ENCODE measurements at regions not wholly inside any gene's neighbourhood (a gene's known extent, or its start where the extent isn't known, plus 50 kb on each side); places are given as distances from the start of the nearest gene placed in this dataset.
"Not testable (repeated sequence)": the region's sequence is repeated elsewhere in the genome, so short reads cannot be mapped to it uniquely, and the experiment has no call there.

DNA sequence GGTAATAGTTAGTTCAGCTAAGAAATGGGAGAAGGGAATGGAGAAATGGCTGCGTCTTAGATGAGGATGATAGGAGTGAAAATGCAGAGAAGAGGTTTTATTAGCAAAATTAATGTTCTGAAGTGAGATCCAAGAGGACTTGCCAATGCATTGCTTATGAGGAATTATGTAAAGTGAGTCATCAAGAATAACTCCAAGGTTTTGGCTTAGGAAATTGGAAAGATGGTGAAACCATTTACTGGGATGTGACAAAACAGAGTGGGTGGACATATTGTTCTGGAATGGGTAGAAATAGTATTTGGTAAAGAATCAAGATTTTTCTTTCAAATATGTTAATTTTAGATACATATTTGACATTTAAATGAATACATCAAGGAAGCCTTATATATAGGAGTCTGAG, 306.6 kb upstream of the CYRIA start:
- DNase-seq (ENCODE audit: low read depth in 3 of 3) = no peak

DNA sequence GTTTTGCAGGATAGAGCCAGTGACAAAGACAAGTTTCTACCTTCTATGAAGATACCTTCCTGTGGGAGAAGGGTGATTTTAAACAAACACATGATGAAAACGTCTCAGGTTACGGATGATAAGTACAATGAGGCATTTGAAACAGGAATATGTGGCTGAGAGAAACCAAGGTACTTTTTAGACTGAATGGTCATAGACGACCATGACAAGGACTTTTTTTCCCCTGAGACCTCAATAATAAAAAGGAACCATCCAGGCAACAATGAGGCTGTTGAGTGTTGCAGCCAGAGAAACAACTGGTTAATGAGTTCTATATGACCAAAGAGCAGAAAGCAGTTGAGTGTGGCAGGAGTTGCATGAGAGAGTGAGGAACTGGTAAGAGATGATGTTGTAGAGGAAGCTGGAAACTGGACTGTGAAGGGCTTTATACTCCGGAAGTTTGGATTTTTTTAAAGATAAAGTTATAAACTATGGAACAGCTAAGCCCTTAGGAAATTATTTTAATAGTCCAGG, 306.1 kb upstream of the CYRIA start:
- DNase-seq (ENCODE audit: low read depth in 3 of 3) = no peak

DNA sequence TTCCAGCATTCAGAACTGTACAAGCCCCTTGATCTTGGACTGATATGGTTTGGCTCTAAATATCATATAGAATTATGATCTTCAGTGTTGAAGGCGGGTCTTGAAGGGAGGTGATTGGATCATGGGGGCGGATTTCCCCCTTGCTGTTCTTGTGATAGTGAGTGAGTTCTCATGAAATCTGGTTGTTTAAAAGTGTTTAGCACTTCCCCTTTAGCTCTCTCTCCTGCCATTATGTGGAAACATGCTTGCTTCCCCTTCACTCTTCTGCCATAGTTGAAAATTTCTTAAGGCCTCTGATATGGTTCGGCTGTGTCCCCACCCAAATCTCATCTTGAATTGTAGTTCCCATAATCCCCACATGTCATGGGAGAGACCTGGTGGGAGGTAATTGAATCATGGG, 305.3 kb upstream of the CYRIA start:
- not testable (repeated sequence) for DNase-seq (ENCODE audit: low read depth in 3 of 3)

DNA sequence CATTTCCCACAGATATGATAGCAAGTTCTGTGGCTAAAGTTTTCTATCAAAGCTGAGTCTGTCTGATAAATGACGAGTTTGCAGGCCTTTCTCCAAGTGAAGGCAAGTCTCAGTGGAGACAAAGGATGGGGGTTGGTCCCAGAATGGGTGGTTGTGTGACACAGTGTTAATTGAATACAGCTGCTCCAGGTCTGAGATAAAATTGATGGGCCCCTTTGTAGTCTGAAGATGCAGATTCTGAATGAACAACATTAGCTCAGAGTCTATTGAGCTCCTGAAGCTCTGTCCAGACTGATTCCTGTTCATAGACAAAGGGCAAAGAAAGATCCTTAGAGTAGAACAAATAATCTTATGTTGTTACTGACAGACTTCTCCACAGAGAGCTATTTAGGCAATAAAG, 296.9 kb upstream of the CYRIA start:
- no peak for DNase-seq (ENCODE audit: low read depth in 3 of 3)

DNA sequence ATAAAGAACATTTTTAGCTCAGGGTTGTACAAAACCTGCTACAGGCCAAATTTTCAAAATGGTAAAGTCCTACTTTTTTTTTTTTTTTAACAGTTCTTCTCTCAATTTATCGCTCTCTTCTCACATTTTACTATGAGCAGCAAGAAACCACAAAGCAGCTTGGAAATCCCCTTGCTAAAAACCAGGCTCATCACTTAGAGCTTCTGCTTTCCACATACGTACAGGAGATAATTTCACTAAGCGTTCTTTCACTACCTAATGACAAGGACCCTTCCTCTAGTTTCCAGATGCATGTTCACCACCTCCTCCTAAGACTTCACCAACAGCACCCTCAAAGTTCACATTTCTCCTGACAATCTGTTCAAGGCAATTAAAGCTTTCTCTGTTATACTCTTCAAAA, 294.9 kb upstream of the CYRIA start:
- no peak for DNase-seq (ENCODE audit: low read depth in 3 of 3)

DNA sequence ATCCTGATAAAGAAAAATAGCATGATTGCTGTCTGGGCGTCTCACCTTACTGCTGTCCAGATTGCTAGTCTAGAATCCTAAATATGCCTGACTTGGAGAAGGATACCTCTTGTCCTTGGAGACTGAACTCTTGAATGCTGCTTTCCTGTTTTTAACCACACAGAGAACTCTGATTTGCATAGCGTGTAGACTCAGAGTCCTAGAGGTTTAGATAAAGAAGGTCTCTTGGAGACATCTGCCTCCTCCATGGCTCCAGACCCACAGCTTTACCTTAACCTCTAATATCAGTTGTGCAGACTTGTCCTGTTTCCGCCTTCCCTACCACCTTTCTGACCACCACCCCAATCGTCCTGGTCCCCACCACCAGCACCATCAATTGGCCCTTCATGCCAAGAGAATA, 292.6 kb upstream of the CYRIA start:
- DNase-seq (ENCODE audit: low read depth in 3 of 3) = no peak

DNA sequence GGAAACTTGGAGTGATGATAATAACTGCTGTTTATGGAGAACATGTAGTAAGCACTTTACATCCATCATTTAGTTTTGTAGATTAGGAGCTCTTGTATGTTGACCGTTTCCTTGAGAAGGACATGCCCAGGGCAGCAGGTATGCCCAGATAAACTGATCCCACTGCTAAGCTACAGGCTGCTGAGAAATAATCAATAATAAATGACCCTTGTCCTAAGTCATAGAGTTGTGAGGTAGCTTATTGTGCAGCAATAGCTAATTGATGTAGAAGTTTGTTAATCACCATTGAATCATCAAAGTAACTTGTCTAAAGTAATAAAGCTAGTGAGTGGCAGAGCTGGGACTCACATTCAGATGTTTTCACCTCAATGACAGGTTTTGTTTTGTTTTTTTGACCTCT, 287.2 kb upstream of the CYRIA start:
- DNase-seq (ENCODE audit: low read depth in 3 of 3) = no peak

DNA sequence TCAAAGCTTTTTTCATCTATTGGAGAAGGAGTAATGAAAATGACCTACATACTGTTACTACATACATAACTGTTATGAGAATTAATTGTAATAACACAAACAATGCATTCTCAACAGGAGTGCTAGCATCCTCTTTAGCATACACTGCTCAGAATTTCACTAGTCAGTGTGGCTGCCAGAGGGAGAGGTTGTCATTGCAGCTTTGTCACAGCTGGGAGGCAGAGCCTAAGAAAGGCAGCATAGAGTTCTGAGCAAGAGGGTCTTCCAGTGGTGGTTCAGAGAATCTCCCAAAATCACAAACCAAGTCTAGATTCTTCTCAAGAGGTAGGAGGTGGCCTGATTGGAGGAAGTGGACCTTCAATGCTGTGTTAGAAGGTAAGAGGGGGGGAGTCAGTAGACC, 286.7 kb upstream of the CYRIA start:
- no peak for DNase-seq (ENCODE audit: low read depth in 3 of 3)

DNA sequence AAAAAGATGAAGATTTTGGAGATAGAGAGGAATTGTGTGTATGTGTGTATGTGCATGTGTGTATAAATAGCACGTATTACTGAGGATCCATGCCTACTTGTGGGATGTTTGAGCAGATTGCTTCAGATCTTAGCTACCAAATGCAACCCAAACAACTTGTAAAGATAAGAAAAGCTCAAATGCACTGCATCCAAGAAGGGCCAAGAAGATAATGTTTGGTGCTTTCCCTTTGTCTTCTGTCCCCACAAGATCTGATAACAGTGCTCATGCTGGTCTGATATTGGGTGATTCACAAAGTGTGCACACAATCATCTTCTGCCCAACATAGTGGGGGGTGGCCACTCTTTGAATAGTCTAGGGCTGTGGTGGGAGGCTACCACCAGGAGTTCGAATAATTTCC, 284.8 kb upstream of the CYRIA start:
- no peak for DNase-seq (ENCODE audit: low read depth in 3 of 3)

DNA sequence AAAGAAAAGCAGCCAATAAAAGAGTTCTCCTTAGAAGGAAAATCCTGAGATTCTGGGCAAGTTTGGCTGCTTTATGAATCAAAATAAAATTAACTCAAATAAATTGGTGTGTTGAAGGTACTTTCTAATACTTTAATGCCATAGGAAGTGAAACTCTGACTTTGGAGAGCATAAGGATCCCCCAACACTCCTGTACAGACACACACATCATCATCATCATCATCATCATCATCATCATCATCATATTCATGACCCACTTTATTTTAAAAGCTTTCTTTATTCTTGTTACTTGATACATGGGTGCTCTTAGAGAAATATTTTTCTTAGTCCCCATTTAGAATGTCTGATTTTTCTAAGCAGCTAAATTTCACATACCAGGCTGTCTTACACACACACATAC, 283.1 kb upstream of the CYRIA start:
- no peak for DNase-seq (ENCODE audit: low read depth in 3 of 3)

DNA sequence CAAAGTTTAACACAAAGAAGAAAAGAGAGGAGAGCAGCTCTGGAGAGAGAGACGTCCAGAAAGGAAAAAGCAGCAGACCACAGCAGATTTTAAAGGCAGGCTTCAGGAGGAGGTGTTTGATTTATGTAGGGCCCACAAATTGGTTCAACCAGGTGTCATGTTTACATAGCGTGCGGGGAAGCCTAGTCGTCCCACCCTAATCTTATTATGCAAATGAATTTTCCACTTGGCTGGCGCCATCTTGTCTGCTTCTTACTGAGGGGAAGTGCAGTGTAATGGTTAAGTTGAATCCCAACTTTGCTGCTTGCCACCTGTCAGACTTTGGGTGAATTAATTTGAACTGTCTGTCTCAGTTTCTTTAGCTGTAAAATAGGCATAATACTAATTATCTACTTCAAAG, 282.4 kb upstream of the CYRIA start:
- no peak for DNase-seq (ENCODE audit: low read depth in 3 of 3)

DNA sequence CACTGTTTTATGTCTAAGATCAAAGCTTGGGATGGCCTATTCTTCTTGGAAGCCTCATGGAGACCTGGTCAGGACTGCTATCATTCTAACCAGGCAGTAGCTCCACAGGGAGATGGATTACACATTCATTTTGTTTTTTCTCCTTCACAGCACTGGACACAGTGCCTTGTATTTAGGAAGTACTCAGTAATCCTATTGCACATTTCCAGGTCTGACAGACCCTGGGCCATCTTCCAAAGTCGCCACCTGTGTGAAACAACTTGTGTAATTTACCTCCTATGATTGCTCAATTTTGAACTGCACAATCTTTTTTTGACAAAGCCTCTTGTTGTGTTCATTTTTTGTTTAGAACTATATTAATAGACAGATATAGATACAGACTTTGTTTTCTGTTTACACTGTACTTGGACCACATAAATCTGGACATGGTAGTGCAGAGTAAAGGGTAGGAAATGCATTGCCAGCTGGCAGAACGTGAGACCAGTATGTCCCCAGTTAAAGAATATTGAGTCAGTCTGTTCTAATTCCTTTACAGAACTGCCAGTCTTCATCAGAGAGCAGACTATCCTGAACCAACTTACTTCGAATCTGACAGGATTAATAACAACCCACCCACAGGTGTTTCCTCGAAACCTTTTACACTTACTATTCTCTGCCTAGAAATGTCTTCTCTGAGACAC, 277.8 kb upstream of the CYRIA start:
- no peak for DNase-seq (ENCODE audit: low read depth in 3 of 3)

DNA sequence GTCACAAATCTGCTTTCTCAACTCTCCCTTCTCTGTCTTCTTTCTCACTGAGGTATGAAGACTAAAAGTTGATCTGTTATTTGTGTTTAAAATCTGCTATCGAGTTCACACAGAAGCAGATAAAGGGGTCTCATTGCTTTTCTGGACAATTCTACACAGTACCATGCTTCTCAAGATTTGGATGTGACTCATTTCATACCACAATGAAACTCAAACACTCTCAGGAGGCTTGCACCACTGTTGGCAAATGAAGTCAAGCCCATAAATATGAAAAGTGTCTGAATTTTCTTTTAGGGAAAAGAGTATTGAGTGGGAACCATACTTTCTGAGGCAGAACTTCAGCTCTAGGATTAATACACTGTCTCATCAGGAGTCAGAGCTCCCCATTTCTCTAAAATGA, 274.6 kb upstream of the CYRIA start:
- DNase-seq (ENCODE audit: low read depth in 3 of 3) = no peak

DNA sequence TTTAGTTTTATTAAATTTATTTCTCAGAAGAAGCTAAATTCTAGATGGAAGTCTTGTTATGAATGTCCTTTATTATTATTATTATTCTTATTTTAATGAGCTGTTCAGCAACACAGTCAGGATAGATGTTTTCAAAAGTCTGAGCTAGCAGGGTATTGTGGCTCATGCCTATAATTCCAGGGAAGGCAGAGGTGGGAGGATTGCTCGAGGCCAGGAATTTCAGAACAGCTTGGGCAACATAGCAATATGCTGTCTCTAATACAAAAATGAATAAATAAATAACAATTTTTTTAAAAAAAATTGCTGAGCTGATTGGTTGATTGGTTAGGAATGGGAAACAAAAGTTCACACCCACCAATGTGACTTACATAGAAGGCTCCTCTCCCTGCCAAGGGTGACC, 274.1 kb upstream of the CYRIA start:
- DNase-seq (ENCODE audit: low read depth in 3 of 3) = no peak

DNA sequence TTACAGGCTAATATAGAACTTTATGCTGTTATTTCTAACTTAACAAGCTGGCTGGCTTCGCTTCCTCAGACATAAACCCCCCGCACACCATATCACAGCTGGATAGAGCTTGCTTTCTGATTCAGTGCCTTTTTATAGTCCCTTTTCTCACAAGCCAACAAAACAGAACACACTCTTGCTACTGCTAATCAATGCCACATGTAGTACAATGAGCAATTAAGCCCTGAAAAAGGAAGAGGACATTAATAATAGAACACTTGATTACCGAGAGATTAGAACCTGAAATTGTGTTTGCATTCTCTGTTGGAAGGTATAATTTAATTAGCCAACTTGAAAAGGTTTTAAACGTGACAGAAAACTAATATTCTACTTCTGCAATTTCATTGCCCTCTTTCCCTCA, 267.7 kb upstream of the CYRIA start:
- DNase-seq (ENCODE audit: low read depth in 3 of 3) = no peak

DNA sequence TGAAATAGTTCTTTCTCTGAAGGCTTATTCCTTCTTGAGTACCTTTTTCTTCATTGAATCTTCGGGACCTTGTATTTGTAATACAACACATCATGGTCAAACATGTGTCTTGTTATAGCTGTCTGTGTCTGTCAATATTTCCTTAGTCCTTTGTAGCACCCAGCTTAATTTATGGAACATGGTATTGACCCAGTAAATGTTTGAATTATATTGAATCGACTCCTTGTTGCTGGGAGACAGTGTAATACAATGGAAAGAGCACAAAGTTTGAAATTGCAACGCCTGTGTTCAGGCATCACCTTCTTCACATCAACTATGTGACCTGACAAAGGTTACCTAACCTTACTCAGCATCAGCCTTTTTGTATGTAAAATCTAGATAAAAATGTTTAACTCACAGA, 267.2 kb upstream of the CYRIA start:
- no peak for DNase-seq (ENCODE audit: low read depth in 3 of 3)

DNA sequence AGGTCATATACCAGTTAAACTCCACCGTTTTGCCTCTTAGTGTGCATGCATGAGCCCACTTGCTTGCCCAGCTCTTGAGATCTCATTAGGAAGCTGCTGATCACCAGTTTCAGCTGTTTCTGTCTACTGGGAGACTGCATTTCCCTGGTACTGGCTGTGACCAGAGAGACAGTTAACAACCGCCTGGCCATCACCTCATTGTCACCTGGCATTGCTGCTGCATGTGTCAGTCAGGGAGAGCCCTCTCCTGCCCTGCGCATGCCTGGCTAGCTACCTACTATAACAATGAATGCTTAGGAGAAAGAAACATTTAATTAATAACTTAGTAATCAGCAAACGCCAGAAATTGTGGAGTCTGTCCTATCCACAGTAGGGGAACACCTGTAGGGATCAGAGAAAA, 265.8 kb upstream of the CYRIA start:
- no peak for DNase-seq (ENCODE audit: low read depth in 3 of 3)

DNA sequence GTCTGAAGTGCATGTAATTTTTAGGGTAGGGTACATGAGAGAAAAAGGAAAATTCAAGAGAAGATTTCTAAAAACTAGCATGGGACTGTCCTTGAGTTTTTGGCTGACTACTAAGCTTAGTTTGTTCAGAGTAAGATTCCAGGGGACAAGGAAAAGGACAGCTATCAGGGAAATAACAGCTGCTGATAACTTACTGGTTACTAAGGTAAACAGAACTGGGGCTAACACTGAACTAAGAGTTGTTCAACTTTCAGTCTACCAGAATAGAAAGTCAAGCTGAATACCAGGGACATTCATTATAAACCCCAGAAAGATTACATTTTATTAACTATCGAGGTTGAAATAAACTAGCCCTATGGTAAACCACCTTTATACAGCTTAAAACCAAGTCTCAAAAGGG, 261.8 kb upstream of the CYRIA start:
- no peak for DNase-seq (ENCODE audit: low read depth in 3 of 3)

DNA sequence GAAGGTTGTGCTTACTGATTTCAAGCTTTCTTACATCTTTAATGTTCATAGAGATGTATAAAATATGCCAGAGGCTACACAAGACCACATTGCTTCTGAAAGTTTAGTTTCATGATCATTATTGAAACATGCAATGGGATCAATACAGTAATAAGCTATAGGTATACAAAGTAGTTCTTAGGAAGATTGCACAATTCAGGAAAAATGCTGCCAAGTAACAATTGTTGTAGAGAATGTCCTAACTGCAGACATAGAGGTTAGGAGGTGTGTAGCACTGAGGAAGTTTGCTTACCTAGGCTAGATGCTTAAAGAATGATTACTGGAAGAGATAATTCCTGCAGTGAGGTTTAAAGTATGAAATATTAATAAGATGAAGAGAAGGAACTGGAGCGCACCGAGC, 259.5 kb upstream of the CYRIA start:
- no peak for DNase-seq (ENCODE audit: low read depth in 3 of 3)

DNA sequence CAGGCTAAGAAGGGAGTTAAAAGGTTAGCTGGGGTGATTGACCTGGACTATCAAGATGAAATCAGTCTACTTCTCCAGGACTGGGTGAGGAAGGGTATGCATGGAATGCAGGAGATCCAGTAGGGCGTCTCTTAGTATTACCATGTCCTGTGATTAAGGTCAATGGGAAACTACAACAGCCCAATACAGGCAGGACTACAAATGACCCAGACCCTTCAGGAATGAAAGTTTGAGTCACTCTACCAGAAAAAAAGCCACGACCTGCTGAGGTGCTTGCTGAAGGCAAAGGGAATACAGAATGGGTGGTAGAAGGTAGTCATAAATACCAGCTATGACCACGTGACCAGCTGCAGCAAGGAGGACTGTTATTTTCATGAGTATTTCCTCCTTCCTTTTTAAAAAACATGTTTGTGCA, 249.7 kb upstream of the CYRIA start:
- DNase-seq (ENCODE audit: low read depth in 3 of 3) = not testable (repeated sequence)

DNA sequence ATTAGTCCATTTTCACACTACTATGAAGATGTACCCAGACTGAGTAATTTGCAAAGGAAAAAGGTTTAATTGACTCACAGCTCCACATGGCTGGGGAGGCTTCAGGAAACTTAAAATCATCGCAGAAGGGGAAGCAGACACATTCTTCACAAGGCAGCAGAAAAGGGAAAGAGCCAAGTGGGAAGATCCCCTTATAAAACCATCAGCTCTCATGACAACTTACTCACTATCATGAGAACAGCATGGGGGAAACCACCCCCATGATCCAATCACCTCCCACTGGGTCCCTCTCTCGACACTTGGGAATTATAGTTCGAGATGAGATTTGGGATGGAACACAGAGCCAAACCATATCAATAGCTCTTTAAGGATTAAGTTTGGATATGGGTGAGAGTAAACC, 246.1 kb upstream of the CYRIA start:
- no peak for DNase-seq (ENCODE audit: low read depth in 3 of 3)

DNA sequence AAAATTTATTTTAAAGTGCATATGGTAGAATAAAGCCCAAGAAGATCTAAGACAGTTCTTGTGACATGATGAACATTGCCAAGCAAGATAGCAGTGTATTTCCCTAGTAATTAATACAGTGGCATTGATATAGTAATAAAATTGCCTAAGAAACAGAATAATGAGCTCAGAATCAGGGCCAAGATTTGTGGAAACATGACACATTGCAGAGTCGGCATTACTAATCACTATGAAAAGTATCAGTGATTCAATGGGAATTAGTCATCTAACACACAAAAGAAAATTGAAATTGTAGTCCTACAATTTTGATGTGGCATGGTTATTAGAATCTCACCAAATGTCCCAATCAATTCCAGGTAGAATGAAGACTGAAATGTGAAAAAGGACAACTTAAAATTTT, 243.0 kb upstream of the CYRIA start:
- no peak for DNase-seq (ENCODE audit: low read depth in 3 of 3)

DNA sequence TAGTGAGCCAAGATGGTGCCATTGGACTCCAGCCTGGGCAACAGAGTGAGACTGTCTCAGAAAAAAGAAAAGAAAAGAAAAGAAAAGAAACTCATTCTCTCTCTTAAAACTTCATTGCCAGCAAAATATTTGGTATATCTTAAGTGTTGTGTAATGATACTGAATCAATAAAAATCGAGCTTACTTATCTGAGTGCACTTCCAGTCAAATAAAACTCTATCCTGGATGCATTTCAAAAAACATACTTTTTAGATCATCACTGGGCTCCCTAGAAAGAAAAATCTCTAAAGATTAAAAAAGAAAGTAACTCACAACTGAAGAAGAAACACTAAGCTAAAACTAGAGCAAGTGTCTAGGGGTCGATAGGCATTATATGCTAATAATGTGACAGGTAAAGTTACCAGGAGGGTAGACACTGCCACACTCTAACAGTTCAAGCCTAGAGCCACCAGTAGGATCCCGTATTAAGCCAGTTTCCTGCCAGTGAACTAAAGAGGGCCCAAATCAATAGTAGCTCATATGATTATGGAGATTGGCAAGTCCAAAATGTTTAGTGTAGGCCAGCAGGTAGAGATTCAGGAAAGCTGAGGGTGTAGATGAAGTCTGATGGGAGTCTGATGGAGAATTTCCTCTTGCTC, 242.1 kb upstream of the CYRIA start:
- DNase-seq (ENCODE audit: low read depth in 3 of 3) = no peak

DNA sequence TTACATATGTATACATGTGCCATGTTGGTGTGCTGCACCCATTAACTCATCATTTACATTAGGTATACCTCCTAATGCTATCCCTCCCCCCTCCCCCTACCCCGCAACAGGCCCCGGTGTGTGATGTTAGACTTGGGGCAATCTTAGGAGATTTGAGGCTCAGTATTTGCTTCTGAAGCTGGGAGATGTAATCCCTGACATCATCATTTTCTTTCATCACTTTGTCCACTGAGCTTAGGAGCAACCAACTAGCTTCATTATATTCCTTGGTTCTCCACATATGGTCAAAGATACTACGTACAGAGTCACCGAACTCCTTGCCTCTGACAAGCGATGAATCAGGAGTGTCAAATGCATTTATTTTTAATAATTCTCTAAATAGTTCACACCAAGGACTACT, 239.7 kb upstream of the CYRIA start:
- not testable (repeated sequence) for DNase-seq (ENCODE audit: low read depth in 3 of 3)
